ENCODE measurements at regions not wholly inside any gene's neighbourhood (a gene's known extent, or its start where the extent isn't known, plus 50 kb on each side); places are given as distances from the start of the nearest gene placed in this dataset.
"Not testable (repeated sequence)": the region's sequence is repeated elsewhere in the genome, so short reads cannot be mapped to it uniquely, and the experiment has no call there.

DNA sequence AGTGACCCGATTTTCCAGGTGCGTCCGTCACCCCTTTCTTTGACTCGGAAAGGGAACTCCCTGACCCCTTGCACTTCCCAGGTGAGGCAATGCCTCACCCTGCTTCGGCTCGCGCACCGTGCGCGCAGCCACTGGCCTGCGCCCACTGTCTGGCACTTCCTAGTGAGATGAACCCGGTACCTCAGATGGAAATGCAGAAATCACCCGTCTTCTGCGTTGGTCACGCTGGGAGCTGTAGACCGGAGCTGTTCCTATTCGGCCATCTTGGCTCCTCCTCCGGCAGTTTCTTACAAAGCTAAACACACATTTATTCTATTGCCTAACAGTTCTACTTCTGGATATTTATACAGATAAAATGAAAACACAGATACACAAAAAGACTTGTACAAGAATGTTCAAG, 527.6 kb upstream of the LRRN3 start:
- not testable (repeated sequence) for TF ChIP-seq RAD21 (IDR thresholded peaks at IDR 0.05; ENCODE audit: low read length); RFX5 (IDR thresholded peaks at IDR 0.05; ENCODE audit: low read depth, low read length); MAFK (IDR thresholded peaks at IDR 0.05; ENCODE audit: low read depth, low read length); CHD1 (IDR thresholded peaks at IDR 0.05; ENCODE audit: low read depth, low read length); FOS (IDR thresholded peaks at IDR 0.05; ENCODE audit: low read depth, low read length); MXI1 (IDR thresholded peaks at IDR 0.05; ENCODE audit: borderline replicate concordance, low read depth, low read length); CEBPB (IDR thresholded peaks at IDR 0.05; ENCODE audit: low read depth, low read length); POLR2A (IDR thresholded peaks at IDR 0.05; ENCODE audit: low read depth, low read length); BHLHE40 (IDR thresholded peaks at IDR 0.05; ENCODE audit: low read depth, low read length); MAZ (IDR thresholded peaks at IDR 0.05; ENCODE audit: borderline replicate concordance, low read depth, low read length); SMC3 (IDR thresholded peaks at IDR 0.05; ENCODE audit: low read depth, low read length); RCOR1 (IDR thresholded peaks at IDR 0.05; ENCODE audit: insufficient replicate concordance, low read length)
- TF ChIP-seq, protein P1, sequence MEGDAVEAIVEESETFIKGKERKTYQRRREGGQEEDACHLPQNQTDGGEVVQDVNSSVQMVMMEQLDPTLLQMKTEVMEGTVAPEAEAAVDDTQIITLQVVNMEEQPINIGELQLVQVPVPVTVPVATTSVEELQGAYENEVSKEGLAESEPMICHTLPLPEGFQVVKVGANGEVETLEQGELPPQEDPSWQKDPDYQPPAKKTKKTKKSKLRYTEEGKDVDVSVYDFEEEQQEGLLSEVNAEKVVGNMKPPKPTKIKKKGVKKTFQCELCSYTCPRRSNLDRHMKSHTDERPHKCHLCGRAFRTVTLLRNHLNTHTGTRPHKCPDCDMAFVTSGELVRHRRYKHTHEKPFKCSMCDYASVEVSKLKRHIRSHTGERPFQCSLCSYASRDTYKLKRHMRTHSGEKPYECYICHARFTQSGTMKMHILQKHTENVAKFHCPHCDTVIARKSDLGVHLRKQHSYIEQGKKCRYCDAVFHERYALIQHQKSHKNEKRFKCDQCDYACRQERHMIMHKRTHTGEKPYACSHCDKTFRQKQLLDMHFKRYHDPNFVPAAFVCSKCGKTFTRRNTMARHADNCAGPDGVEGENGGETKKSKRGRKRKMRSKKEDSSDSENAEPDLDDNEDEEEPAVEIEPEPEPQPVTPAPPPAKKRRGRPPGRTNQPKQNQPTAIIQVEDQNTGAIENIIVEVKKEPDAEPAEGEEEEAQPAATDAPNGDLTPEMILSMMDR (conservative IDR thresholded peaks at IDR 0.05; ENCODE audit: low read depth, low read length), result not testable (repeated sequence)
- TF ChIP-seq, protein P2, sequence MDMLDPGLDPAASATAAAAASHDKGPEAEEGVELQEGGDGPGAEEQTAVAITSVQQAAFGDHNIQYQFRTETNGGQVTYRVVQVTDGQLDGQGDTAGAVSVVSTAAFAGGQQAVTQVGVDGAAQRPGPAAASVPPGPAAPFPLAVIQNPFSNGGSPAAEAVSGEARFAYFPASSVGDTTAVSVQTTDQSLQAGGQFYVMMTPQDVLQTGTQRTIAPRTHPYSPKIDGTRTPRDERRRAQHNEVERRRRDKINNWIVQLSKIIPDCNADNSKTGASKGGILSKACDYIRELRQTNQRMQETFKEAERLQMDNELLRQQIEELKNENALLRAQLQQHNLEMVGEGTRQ (IDR thresholded peaks at IDR 0.05; ENCODE audit: low read depth, low read length), result not testable (repeated sequence)
